DOHH2 (cell line): ENCODE measurements at regions not wholly inside any gene's neighbourhood (a gene's known extent, or its start where the extent isn't known, plus 50 kb on each side); places are given as distances from the start of the nearest gene placed in this dataset.

ENCODE experiments used
- H3F3A ChIP-seq: fragments of 200-600 bp; sonication (generic), shearing (Covaris generic); 2 replicates; pipeline ENCODE4 v1.6.0; 2016; ENCODE audit warnings: antibody characterized with exemption, mild to moderate bottlenecking; ENCODE audit not compliant: control insufficient read depth, insufficient read depth
- H3K27ac ChIP-seq: fragments of 200-600 bp; sonication (generic); 2 replicates; pipeline ENCODE4 v1.5.1; 2014; ENCODE audit warnings: low read depth, mild to moderate bottlenecking, low read length, moderate library complexity
- H3K27me3 ChIP-seq: fragments of 200-600 bp; sonication (generic); 2 replicates; pipeline ENCODE4 v1.6.1; 2014; ENCODE audit warnings: mild to moderate bottlenecking, low read length, mixed read lengths; ENCODE audit not compliant: control insufficient read depth
- H3K36me3 ChIP-seq: fragments of 200-600 bp; sonication (generic); 2 replicates; pipeline ENCODE4 v1.6.1; 2014; ENCODE audit warnings: mild to moderate bottlenecking, low read length, moderate library complexity, mixed read lengths; ENCODE audit not compliant: control insufficient read depth
- H3K4me1 ChIP-seq: fragments of 200-600 bp; sonication (generic); 2 replicates; pipeline ENCODE4 v1.6.1; 2014; ENCODE audit warnings: mild to moderate bottlenecking, low read length, mixed read lengths; ENCODE audit not compliant: control insufficient read depth
- H3K4me2 ChIP-seq: fragments of 200-600 bp; sonication (generic); 2 replicates; pipeline ENCODE4 v1.6.0; 2014; ENCODE audit warnings: mild to moderate bottlenecking, low read length, moderate library complexity
- H3K4me3 ChIP-seq: fragments of 200-600 bp; sonication (generic); 2 replicates; pipeline ENCODE4 v1.5.1; 2014; ENCODE audit warnings: mild to moderate bottlenecking, low read length, mixed read lengths
- H3K79me2 ChIP-seq: fragments of 200-600 bp; sonication (generic); 2 replicates; pipeline ENCODE4 v1.6.1; 2014; ENCODE audit warnings: mild to moderate bottlenecking, low read length, mixed read lengths; ENCODE audit not compliant: control insufficient read depth
- H3K9me2 ChIP-seq: fragments of 200-600 bp; sonication (generic); replicated peaks from 2 replicates; pipeline ENCODE4 v1.6.1; 2014; ENCODE audit warnings: mild to moderate bottlenecking, low read length, mixed read lengths; ENCODE audit not compliant: control insufficient read depth
- H3K9me3 ChIP-seq: fragments of 200-600 bp; sonication (generic); 2 replicates; pipeline ENCODE4 v1.6.1; 2014; ENCODE audit warnings: antibody characterized with exemption, low read length, mixed read lengths; ENCODE audit not compliant: control insufficient read depth, insufficient read depth
- H4K20me1 ChIP-seq: fragments of 200-600 bp; sonication (generic); 2 replicates; pipeline ENCODE4 v1.6.0; 2014; ENCODE audit warnings: low read depth, mild to moderate bottlenecking, antibody characterized with exemption, low read length, moderate library complexity; ENCODE audit not compliant: control insufficient read depth, insufficient read depth
- CTCF ChIP-seq: fragments of 200-600 bp; sonication (generic); IDR thresholded peaks from one replicate; pipeline ENCODE4 v1.5.1; 2014; ENCODE audit warnings: antibody characterized with exemption, mild to moderate bottlenecking, low read depth, low read length; ENCODE audit not compliant: poor library complexity, severe bottlenecking
- EZH2phosphoT487 ChIP-seq: fragments of 200-600 bp; sonication (generic); IDR thresholded peaks from 2 replicates; pipeline ENCODE4 v1.6.1; 2017; ENCODE audit warnings: borderline replicate concordance, mild to moderate bottlenecking, antibody characterized with exemption, low read length, moderate library complexity, mixed read lengths

- Histone ChIP-seq H3K4me1 (no peaks in the 10 kb centered on the region), H3K27me3 (no peaks in the 10 kb centered on the region), H3K4me2 (no peak overlapping the region), H3F3A (no peaks in the 10 kb centered on the region), H4K20me1 (no peaks in the 10 kb centered on the region), H3K27ac (no peak overlapping the region), H3K79me2 (no peaks in the 10 kb centered on the region), H3K36me3 (no peaks in the 10 kb centered on the region), H3K9me3 (no peaks in the 10 kb centered on the region), H3K4me3 (no peak overlapping the region), H3K9me2 (no peaks in the 10 kb centered on the region)
- TF ChIP-seq EZH2phosphoT487 (no peak), CTCF (no peak)
Measured at GRCh38 chr10:107919626-107920235, 755.2 kb upstream of the SORCS1 start.

- Histone ChIP-seq H3F3A (no peaks in the 10 kb centered on the region), H4K20me1 (no peaks in the 10 kb centered on the region), H3K4me1 (no peaks in the 10 kb centered on the region), H3K9me3 (no peaks in the 10 kb centered on the region), H3K27ac (no peak overlapping the region), H3K4me2 (no peak overlapping the region), H3K36me3 (no peaks in the 10 kb centered on the region), H3K79me2 (no peaks in the 10 kb centered on the region), H3K9me2 (no peaks in the 10 kb centered on the region), H3K4me3 (no peak overlapping the region), H3K27me3 (no peaks in the 10 kb centered on the region)
- TF ChIP-seq CTCF (no peak), EZH2phosphoT487 (no peak)
Measured at GRCh38 chr10:107918171-107918570, 753.7 kb upstream of the SORCS1 start.

GRCh38 chr10:107915215-107915610 lies 750.7 kb upstream of the SORCS1 start:
- no peaks in the 10 kb centered on the region for H3K27me3 ChIP-seq
- no peaks in the 10 kb centered on the region for H3K36me3 ChIP-seq
- H3K9me2 ChIP-seq, result no peaks in the 10 kb centered on the region
- no peak overlapping the region for H3K27ac ChIP-seq
- H3K79me2 ChIP-seq, result no peaks in the 10 kb centered on the region
- H3F3A ChIP-seq, result no peaks in the 10 kb centered on the region
- H3K9me3 ChIP-seq, result no peaks in the 10 kb centered on the region
- TF ChIP-seq EZH2phosphoT487, result no peak
- no peak for TF ChIP-seq CTCF
- no peaks in the 10 kb centered on the region for H4K20me1 ChIP-seq
- H3K4me1 ChIP-seq, result no peaks in the 10 kb centered on the region
- H3K4me3 ChIP-seq, result no peak overlapping the region
- no peak overlapping the region for H3K4me2 ChIP-seq
